ENCODE measurements at regions not wholly inside any gene's neighbourhood (a gene's known extent, or its start where the extent isn't known, plus 50 kb on each side); places are given as distances from the start of the nearest gene placed in this dataset.

DNA sequence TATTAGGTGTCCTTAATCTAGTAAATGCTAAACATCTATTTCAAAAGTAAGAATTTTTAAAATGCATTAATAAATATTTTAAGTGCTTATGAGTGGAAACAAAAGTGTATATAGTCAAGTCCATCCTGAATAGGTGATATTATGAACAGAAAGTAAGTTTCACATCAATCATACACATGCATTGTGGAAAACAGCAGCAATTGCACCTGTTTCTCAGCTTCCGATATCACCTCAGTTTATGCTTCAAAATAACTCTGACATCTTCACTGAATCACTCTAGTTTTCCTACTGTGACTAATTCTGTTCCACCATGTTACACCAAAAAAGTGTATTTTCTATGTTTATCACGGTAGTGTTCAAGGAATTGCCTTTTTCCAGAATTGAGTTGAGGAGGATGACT is 172.6 kb upstream of the MANEA start:
- TF ChIP-seq FOXJ3 (CRISPR knock-in tag; IDR thresholded peaks at IDR 0.05; ENCODE audit: borderline replicate concordance) (no peak), CBFB (CRISPR knock-in tag; IDR thresholded peaks at IDR 0.05; ENCODE audit: low read depth) (no peak), FOXK1 (CRISPR knock-in tag; IDR thresholded peaks at IDR 0.05) (no peak), NFYB (CRISPR knock-in tag; conservative IDR thresholded peaks at IDR 0.05; ENCODE audit: low read depth) (no peak), TEAD4 (CRISPR knock-in tag; IDR thresholded peaks at IDR 0.05) (no peak)
- TF ChIP-seq, protein P1, sequence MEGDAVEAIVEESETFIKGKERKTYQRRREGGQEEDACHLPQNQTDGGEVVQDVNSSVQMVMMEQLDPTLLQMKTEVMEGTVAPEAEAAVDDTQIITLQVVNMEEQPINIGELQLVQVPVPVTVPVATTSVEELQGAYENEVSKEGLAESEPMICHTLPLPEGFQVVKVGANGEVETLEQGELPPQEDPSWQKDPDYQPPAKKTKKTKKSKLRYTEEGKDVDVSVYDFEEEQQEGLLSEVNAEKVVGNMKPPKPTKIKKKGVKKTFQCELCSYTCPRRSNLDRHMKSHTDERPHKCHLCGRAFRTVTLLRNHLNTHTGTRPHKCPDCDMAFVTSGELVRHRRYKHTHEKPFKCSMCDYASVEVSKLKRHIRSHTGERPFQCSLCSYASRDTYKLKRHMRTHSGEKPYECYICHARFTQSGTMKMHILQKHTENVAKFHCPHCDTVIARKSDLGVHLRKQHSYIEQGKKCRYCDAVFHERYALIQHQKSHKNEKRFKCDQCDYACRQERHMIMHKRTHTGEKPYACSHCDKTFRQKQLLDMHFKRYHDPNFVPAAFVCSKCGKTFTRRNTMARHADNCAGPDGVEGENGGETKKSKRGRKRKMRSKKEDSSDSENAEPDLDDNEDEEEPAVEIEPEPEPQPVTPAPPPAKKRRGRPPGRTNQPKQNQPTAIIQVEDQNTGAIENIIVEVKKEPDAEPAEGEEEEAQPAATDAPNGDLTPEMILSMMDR (IDR thresholded peaks at IDR 0.05) = no peak
- TF ChIP-seq, protein P2, sequence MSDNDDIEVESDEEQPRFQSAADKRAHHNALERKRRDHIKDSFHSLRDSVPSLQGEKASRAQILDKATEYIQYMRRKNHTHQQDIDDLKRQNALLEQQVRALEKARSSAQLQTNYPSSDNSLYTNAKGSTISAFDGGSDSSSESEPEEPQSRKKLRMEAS (CRISPR knock-in tag; IDR thresholded peaks at IDR 0.05) = no peak
- TF ChIP-seq, protein P3, sequence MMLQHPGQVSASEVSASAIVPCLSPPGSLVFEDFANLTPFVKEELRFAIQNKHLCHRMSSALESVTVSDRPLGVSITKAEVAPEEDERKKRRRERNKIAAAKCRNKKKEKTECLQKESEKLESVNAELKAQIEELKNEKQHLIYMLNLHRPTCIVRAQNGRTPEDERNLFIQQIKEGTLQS (CRISPR knock-in tag; conservative IDR thresholded peaks at IDR 0.05) = no peak

Measured in WTC11 (cell line).